ENCODE measurements at regions not wholly inside any gene's neighbourhood (a gene's known extent, or its start where the extent isn't known, plus 50 kb on each side); places are given as distances from the start of the nearest gene placed in this dataset.

- Histone ChIP-seq H3K4me1 (ENCODE audit: control insufficient read depth, insufficient read depth, low read length) (peaks cover 3% of the 10 kb centered on the region), H3K9ac (ENCODE audit: extremely low read depth, low read length, poor library complexity, severe bottlenecking) (no peak overlapping the region), H3K4me3 (ENCODE audit: low read length) (no peak overlapping the region), H3K27me3 (ENCODE audit: control insufficient read depth, insufficient read depth, low read length, poor library complexity, severe bottlenecking) (no peaks in the 10 kb centered on the region), H3K9me3 (ENCODE audit: control insufficient read depth, low read length) (peaks cover 17% of the 10 kb centered on the region), H3K36me3 (ENCODE audit: control insufficient read depth, insufficient read depth, low read length) (no peaks in the 10 kb centered on the region), H3K27ac (ENCODE audit: low read depth, low read length) (no peak overlapping the region)
- Mint-ChIP-seq H3K27ac (no peak overlapping the region), H3K4me1 (no peaks in the 10 kb centered on the region), H3K4me3 (no peak overlapping the region), H3K36me3 (ENCODE audit: low read depth) (no peaks in the 10 kb centered on the region), H3K9me3 (no peaks in the 10 kb centered on the region), H3K27me3 (ENCODE audit: insufficient read depth) (no peaks in the 10 kb centered on the region)
- TF ChIP-seq CTCF (conservative IDR thresholded peaks at IDR 0.05) = no peak
- no peak for DNase-seq
Measured at GRCh38 chr11:15748132-15748531, 608.2 kb downstream of the SOX6 start.

DNA sequence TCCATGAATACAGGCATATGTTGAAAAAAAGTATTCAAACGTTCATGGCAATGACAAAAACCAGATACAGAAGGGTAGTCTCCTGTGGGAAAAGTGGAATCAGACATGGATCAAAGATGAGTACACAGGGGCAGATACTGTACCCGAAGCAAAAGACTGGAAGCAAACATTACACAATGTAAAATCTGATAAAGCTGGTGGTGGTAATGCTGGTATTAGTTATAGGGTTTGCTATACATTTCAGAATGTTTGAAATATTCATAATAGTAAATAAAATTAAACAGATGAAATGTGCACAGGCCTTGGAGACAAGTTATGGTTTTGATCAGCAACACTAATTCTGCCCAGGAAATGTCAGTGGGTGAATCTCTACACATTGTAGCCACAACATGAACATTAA, 607.6 kb downstream of the SOX6 start:
- Mint-ChIP-seq H3K4me3 (no peak overlapping the region), H3K27ac (no peak overlapping the region), H3K27me3 (ENCODE audit: insufficient read depth) (no peaks in the 10 kb centered on the region), H3K9me3 (peaks cover 2% of the 10 kb centered on the region), H3K36me3 (ENCODE audit: low read depth) (no peaks in the 10 kb centered on the region), H3K4me1 (no peaks in the 10 kb centered on the region)
- no peak overlapping the region for H3K9ac ChIP-seq (ENCODE audit: extremely low read depth, low read length, poor library complexity, severe bottlenecking)
- H3K36me3 ChIP-seq (ENCODE audit: control insufficient read depth, insufficient read depth, low read length) = no peaks in the 10 kb centered on the region
- no peak overlapping the region for H3K27ac ChIP-seq (ENCODE audit: low read depth, low read length)
- DNase-seq = no peak
- peaks cover 3% of the 10 kb centered on the region for H3K4me1 ChIP-seq (ENCODE audit: control insufficient read depth, insufficient read depth, low read length)
- no peak overlapping the region for H3K4me3 ChIP-seq (ENCODE audit: low read length)
- H3K9me3 ChIP-seq (ENCODE audit: control insufficient read depth, low read length) = peaks cover 17% of the 10 kb centered on the region
- no peak for TF ChIP-seq CTCF (conservative IDR thresholded peaks at IDR 0.05)
- H3K27me3 ChIP-seq (ENCODE audit: control insufficient read depth, insufficient read depth, low read length, poor library complexity, severe bottlenecking) = no peaks in the 10 kb centered on the region
- 82 to 94% methylated on average over 1 to 2 of the region's 2 CpGs for WGBS, 2 experiments (ENCODE audit: insufficient coverage in 1 of 2, insufficient read length in 1 of 2)

DNA sequence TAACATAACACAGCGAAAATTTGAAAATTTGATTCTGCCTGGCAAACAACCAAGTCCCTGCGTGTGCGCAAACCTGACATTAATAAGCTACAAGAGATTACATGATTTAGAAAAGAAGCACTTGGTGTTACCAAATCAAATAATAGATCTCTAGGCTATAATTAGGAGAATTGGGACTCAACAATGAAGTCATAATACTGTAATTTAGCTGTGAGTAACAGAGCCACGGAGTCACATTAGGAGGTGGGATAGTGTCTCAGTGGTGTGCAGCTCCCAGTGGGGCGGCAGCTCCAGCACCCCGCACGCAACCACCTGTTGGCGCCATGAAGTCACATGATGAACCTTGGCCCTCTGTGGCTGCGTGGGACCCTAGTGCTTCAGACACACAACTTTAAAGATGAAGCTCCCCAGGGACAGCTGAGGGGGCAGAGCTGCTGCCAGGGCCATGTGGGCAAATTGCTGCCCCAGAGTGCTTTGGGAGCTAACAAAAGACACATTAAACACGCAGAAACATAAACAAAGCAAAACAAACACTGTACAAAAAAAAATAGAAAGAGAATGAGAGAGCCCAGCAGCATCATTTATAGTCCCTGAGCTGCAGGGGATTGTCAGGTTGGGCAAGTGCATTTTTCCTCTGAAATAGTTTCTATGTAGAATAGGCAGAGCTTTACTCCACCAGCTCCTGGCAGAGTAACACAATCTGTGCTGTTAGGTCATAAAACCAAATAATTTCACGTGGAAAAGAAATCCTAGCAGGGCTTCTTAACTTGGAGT, 605.6 kb downstream of the SOX6 start:
- no peaks in the 10 kb centered on the region for H3K36me3 ChIP-seq (ENCODE audit: control insufficient read depth, insufficient read depth, low read length)
- Mint-ChIP-seq H3K27me3 (ENCODE audit: insufficient read depth) (no peaks in the 10 kb centered on the region), H3K4me1 (peaks cover 3% of the 10 kb centered on the region), H3K27ac (no peak overlapping the region), H3K9me3 (peaks cover 9% of the 10 kb centered on the region), H3K4me3 (no peak overlapping the region), H3K36me3 (ENCODE audit: low read depth) (no peaks in the 10 kb centered on the region)
- H3K9ac ChIP-seq (ENCODE audit: extremely low read depth, low read length, poor library complexity, severe bottlenecking) = no peak overlapping the region
- H3K27me3 ChIP-seq (ENCODE audit: control insufficient read depth, insufficient read depth, low read length, poor library complexity, severe bottlenecking) = no peaks in the 10 kb centered on the region
- DNase-seq = no peak
- WGBS, 2 experiments (ENCODE audit: insufficient coverage in 1 of 2, insufficient read length in 1 of 2) = 93% methylated on average over 3 to 11 of the region's 11 CpGs
- H3K27ac ChIP-seq (ENCODE audit: low read depth, low read length) = no peak overlapping the region
- peaks cover 17% of the 10 kb centered on the region for H3K9me3 ChIP-seq (ENCODE audit: control insufficient read depth, low read length)
- TF ChIP-seq CTCF (conservative IDR thresholded peaks at IDR 0.05) = no peak
- H3K4me3 ChIP-seq (ENCODE audit: low read length) = no peak overlapping the region
- peaks cover 3% of the 10 kb centered on the region for H3K4me1 ChIP-seq (ENCODE audit: control insufficient read depth, insufficient read depth, low read length)

All from endodermal cell (in vitro differentiated cells).